Neural cell (in vitro differentiated cells): ENCODE measurements at regions not wholly inside any gene's neighbourhood (a gene's known extent, or its start where the extent isn't known, plus 50 kb on each side); places are given as distances from the start of the nearest gene placed in this dataset.

Experiments used
- CTCF ChIP-seq: fragments of 450-650 bp; IDR thresholded peaks from 2 replicates; pipeline ENCODE4 v1.5.1; 2014; ENCODE audit warnings: antibody characterized with exemption, mild to moderate bottlenecking, moderate library complexity; ENCODE audit not compliant: poor library complexity, severe bottlenecking
- EP300 ChIP-seq: fragments of 450-650 bp; conservative IDR thresholded peaks from 2 replicates; pipeline ENCODE4 v1.6.1; 2014; ENCODE audit warnings: antibody characterized with exemption, mild to moderate bottlenecking, moderate library complexity; ENCODE audit not compliant: poor library complexity, severe bottlenecking
- EZH2 ChIP-seq: fragments of 200-600, 300-800 bp; shearing (Covaris generic), sonication (generic); IDR thresholded peaks from 2 replicates; pipeline ENCODE4 v1.6.1; 2014; ENCODE audit warnings: antibody characterized with exemption, low read length, borderline replicate concordance, mild to moderate bottlenecking; ENCODE audit not compliant: insufficient read depth, poor library complexity, severe bottlenecking
- MXI1 ChIP-seq: fragments of 450-650 bp; conservative IDR thresholded peaks from 2 replicates; pipeline ENCODE4 v1.6.1; 2014; ENCODE audit warnings: antibody characterized with exemption, mild to moderate bottlenecking; ENCODE audit not compliant: poor library complexity, severe bottlenecking
- POLR2AphosphoS5 ChIP-seq: IDR thresholded peaks from 2 replicates; pipeline ENCODE4 v1.6.1; 2012
- RAD21 ChIP-seq: fragments of 450-650 bp; conservative IDR thresholded peaks from 2 replicates; pipeline ENCODE4 v1.6.1; 2014; ENCODE audit warnings: antibody characterized with exemption, mild to moderate bottlenecking, moderate library complexity
- REST ChIP-seq: IDR thresholded peaks from 2 replicates; pipeline ENCODE4 v1.6.1; 2012; ENCODE audit warnings: borderline replicate concordance
- SMC3 ChIP-seq: fragments of 450-650 bp; conservative IDR thresholded peaks from 2 replicates; pipeline ENCODE4 v1.6.1; 2014; ENCODE audit warnings: antibody characterized with exemption, mild to moderate bottlenecking, moderate library complexity; ENCODE audit not compliant: poor library complexity
- TAF1 ChIP-seq: IDR thresholded peaks from 2 replicates; pipeline ENCODE4 v1.6.1; 2012; ENCODE audit warnings: low read depth

GRCh38 chr3:150275941-150276340 lies 132.2 kb upstream of the TSC22D2 start:
- no peak for TF ChIP-seq EP300
- no peak for TF ChIP-seq CTCF
- TF ChIP-seq REST = no peak
- TF ChIP-seq POLR2AphosphoS5 = no peak
- no peak for TF ChIP-seq TAF1
- no peak for TF ChIP-seq RAD21
- no peak for TF ChIP-seq MXI1
- TF ChIP-seq EZH2 = no peak
- TF ChIP-seq SMC3 = no peak
